Ovary (tissue), 3 donors: ENCODE measurements at regions not wholly inside any gene's neighbourhood (a gene's known extent, or its start where the extent isn't known, plus 50 kb on each side); places are given as distances from the start of the nearest gene placed in this dataset.

ENCODE experiments used
- CTCF ChIP-seq, 3 donors: fragments of 450-650 bp in 2 of 3; fragments of 200-600 bp in 1 of 3; IDR thresholded peaks; one replicate each; pipeline versions ENCODE4 v1.5.1 to v1.8.0; 2016 to 2022; ENCODE audit warnings: antibody characterized with exemption in 3 of 3, mild to moderate bottlenecking in 1 of 3
- EP300 ChIP-seq: sonication (generic); formaldehyde crosslinking; IDR thresholded peaks from one replicate; pipeline ENCODE4 v1.6.1; 2017; ENCODE audit warnings: antibody characterized with exemption
- POLR2A ChIP-seq: fragments of 450-650 bp; IDR thresholded peaks from one replicate; pipeline ENCODE4 v1.6.1; 2017; ENCODE audit warnings: antibody characterized with exemption, mild to moderate bottlenecking, moderate library complexity
- donor health status: DM: no; HTN: no; CAD: no.

GRCh38 chr5:90109285-90109684 lies 300.3 kb downstream of the CETN3 start:
- TF ChIP-seq CTCF (IDR thresholded peaks at IDR 0.05) (no peak), POLR2A (no peak), EP300 (no peak)
